ENCODE measurements at regions not wholly inside any gene's neighbourhood (a gene's known extent, or its start where the extent isn't known, plus 50 kb on each side); places are given as distances from the start of the nearest gene placed in this dataset.

DNA sequence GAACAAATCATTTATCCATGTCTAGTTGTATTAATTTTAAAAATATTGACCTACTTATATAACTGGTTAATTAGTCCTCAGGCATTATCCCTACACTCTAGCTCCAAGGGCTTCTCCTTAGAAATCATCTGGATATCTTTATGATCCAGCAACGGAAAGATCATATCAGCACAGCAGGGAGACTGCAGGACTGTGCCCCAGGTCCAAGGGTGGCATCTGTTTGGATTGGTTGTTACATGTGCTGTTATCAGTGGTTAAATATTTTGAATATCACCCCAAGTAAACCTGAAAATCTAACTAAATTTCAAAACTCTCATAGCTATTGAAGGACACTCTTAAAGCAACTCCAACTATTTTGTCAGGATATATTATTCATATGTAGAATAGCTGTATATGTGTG lies 556.2 kb upstream of the ZEB2 start:
- no peak for DNase-seq

- no peak for DNase-seq
Observed at GRCh38 chr2:145075454-145076062, 555.6 kb upstream of the ZEB2 start.

DNA sequence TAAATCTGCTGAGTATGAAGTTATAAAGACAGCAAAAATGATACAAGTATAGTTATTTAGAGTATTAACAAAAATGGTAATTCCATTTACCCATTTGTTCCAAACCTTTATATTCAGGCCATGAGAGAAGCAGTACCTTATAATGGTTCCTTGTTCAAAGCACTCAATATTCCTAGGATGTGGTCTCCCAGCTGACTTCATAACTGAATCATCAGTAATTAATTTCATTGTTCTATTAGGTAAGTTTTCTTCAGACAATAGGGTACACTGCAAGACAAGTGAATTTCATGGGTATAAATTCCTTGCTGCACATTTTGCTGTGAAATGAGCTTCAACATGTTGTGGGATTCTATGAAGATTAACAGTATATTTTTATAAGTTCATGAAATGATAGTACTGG lies 550.8 kb upstream of the ZEB2 start:
- DNase-seq = no peak

DNA sequence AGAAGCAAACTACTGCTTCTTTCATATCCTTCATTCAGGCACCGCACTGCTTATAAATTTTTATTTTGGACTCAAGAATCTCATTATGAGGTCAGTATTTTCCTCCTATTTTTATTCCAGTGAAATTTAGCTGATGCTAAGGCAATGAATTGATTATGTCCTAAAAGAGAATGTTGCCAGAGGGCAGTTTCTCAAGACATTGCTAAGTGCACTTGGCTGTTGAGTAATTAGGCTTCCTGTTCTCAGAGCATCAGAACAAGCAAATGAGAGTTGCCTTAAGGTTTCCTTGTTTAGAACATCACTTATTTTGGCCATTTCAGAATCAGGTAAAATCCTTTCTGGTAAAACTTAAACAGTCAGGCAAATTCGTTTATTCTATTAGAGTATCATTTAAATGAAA lies 548.6 kb upstream of the ZEB2 start:
- no peak for DNase-seq

- DNase-seq = no peak
Observed at GRCh38 chr2:145067549-145068030, 547.7 kb upstream of the ZEB2 start.

GRCh38 chr2:145066856-145067548 lies 547.1 kb upstream of the ZEB2 start:
- DNase-seq = no peak

- no peak for DNase-seq
Observed at GRCh38 chr2:145066151-145066661, 546.3 kb upstream of the ZEB2 start.

- DNase-seq = no peak
Observed at GRCh38 chr2:145065342-145065741, 545.4 kb upstream of the ZEB2 start.

- DNase-seq = no peak
Observed at GRCh38 chr2:145064511-145064910, 544.6 kb upstream of the ZEB2 start.

DNA sequence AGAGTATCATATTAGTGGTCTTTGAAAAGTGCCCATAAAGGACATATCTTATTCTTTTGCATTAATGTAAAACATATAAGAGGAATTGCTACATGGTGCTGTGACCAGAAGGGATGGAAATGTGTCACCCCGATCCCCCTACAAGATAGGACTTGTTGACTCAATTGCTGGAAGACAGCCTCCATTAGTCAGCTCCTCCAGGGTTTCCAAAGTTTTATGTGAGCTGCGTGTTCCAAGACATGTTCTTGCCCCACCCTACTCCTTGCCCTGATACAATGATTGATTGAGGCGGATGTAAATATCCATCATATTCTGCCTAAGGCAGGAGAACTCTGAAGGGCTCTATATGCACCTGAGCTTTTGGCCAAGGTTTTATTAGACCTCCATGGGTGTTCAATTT lies 541.0 kb upstream of the ZEB2 start:
- DNase-seq = no peak

GRCh38 chr2:145059914-145060313 lies 540.0 kb upstream of the ZEB2 start:
- no peak for DNase-seq

GRCh38 chr2:145059343-145059742 lies 539.4 kb upstream of the ZEB2 start:
- no peak for DNase-seq

GRCh38 chr2:145058457-145058856 lies 538.5 kb upstream of the ZEB2 start:
- DNase-seq = no peak

- no peak for DNase-seq
Observed at GRCh38 chr2:145055651-145056050, 535.7 kb upstream of the ZEB2 start.

DNA sequence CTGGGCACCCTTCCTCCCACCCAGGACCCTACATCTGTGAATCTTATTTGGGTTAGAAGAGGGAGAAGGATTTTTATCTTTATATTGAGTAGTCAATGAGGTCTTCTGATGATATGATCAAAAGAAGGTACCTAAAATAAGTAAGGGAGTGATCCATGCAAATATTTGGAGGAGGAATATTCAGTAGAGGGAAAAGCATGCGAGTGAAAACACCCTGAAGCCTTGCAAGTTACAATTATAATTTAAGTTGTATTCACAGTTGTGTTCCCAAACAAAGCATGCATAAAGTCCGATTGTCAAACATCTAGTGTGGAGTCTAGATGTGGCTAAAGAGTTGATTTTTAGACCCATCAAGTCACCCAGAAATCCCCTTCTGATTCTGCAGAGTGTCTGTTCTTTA lies 530.2 kb upstream of the ZEB2 start:
- no peak for DNase-seq

- DNase-seq = no peak
Observed at GRCh38 chr2:145049475-145049874, 529.6 kb upstream of the ZEB2 start.

- DNase-seq = no peak
Observed at GRCh38 chr2:145047554-145047953, 527.6 kb upstream of the ZEB2 start.

DNA sequence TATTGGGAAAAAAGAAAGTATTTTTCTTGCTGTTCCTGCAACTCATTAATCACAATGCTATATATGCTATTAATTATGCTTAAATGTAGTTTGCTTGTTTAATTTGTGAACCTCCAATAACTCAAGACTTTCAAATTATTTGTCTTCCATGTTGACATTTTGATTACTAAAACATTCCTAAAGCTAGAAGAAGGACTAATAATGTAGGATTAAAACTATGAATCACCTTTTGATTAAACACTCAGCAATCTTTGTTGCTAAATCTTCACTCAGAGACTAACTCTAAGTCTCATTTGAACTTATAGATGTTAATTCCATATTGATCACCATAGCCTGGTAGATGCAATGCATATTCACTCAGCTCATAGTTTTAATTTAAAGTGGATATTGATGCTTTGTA lies 524.6 kb upstream of the ZEB2 start:
- no peak for DNase-seq

DNA sequence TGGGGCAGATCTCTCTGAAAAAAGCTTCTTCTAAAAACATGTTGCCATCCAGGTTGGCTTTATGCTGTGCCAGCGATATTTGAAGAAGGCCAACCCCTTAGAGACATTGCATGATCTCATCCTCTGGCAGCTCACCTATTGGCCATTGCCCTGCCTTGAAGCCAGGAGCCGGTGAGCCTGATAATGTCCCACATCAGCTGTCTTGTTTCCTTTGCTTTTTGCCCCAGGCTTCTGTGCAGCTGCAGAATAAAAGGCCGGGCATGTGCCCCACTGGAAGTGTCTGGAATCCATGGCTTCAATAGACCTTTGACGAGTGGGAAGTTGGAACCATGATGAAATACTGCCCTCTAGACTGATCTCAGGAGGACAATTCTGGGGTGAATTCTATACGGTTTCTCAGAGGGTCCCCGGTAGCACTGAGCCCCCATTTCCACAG lies 523.5 kb upstream of the ZEB2 start:
- no peak for DNase-seq

DNA sequence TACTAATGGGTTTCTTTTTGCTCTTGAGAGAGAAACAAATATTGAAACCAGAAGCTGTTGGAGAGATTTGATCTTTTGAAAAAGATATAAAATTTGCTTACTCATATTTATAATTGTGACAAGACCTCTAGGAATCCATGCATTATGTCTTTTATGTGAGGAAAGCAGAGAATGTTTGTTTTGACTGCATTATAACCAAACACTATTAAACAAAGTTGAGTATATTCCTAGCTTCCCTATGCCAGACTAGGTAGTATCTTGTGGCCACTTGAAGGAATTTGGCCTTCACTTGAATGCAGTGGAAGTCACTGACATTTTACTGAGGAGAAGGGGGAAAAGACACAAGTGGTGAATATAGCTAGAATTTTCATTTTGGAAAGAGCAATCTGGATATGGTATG lies 521.8 kb upstream of the ZEB2 start:
- DNase-seq = no peak

- DNase-seq = no peak
Observed at GRCh38 chr2:145040433-145040832, 520.5 kb upstream of the ZEB2 start.

GRCh38 chr2:145038041-145038525 lies 518.2 kb upstream of the ZEB2 start:
- DNase-seq = no peak

- no peak for DNase-seq
Observed at GRCh38 chr2:145036421-145037011, 516.6 kb upstream of the ZEB2 start.

- no peak for DNase-seq
Observed at GRCh38 chr2:145034511-145034910, 514.6 kb upstream of the ZEB2 start.
